ENCODE measurements at regions not wholly inside any gene's neighbourhood (a gene's known extent, or its start where the extent isn't known, plus 50 kb on each side); places are given as distances from the start of the nearest gene placed in this dataset.

DNA sequence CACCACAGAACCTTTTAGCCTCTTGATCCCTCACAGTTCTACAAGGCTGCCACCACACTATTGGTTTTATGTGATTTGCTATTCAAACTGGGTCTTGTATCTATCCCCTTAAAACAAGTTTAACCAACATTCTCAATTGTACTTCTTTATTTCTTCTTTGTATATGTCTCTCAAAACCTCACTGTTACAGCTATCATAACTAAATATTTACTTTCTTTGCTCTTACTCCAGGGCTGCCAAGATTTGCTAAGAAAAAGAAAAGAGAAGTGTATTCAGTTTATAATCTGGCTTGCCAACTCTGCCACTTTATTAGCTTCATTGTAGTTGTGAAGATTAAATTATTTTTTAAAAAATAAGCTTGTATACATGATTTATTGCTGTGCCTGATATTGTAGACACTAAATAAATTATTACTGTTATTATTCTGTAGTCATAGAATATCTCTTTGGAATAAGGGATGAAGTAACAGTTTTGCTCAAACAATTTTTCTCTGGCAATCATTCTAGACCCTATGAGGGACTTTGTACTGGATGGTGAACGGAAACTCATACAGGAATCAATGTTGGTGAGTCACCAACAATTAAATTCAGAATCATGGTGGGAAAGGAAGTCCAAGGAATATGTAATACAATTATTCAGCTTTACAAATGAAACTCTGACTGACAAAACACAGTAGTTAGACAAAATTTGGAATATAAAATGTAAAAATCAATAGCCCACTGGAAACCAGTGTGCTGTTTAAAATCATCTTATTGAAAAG, 127.1 kb upstream of the DCAF8L1 start:
- TF ChIP-seq, protein P1, sequence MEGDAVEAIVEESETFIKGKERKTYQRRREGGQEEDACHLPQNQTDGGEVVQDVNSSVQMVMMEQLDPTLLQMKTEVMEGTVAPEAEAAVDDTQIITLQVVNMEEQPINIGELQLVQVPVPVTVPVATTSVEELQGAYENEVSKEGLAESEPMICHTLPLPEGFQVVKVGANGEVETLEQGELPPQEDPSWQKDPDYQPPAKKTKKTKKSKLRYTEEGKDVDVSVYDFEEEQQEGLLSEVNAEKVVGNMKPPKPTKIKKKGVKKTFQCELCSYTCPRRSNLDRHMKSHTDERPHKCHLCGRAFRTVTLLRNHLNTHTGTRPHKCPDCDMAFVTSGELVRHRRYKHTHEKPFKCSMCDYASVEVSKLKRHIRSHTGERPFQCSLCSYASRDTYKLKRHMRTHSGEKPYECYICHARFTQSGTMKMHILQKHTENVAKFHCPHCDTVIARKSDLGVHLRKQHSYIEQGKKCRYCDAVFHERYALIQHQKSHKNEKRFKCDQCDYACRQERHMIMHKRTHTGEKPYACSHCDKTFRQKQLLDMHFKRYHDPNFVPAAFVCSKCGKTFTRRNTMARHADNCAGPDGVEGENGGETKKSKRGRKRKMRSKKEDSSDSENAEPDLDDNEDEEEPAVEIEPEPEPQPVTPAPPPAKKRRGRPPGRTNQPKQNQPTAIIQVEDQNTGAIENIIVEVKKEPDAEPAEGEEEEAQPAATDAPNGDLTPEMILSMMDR (IDR thresholded peaks at IDR 0.05), result no peak
- TF ChIP-seq POLR2AphosphoS5 (IDR thresholded peaks at IDR 0.05) (no peak), POLR2A (IDR thresholded peaks at IDR 0.05) (no peak)

All from suprapubic skin (tissue), 4 donors.